ENCODE measurements at regions not wholly inside any gene's neighbourhood (a gene's known extent, or its start where the extent isn't known, plus 50 kb on each side); places are given as distances from the start of the nearest gene placed in this dataset.

- no peak for TF ChIP-seq EZH2 (IDR thresholded peaks at IDR 0.05; ENCODE audit: borderline replicate concordance, insufficient read depth, low read depth, low read length, poor library complexity, severe bottlenecking)
- no peak for TF ChIP-seq CTCF (IDR thresholded peaks at IDR 0.05)
Measured at GRCh38 chr18:6624661-6625311, 104.7 kb upstream of the ARHGAP28 start.
